ENCODE measurements at regions not wholly inside any gene's neighbourhood (a gene's known extent, or its start where the extent isn't known, plus 50 kb on each side); places are given as distances from the start of the nearest gene placed in this dataset.

GRCh38 chr11:8767466-8768142, 85.0 kb downstream of the RPL27A start:
- TF ChIP-seq TCF7 (IDR thresholded peaks at IDR 0.05; ENCODE audit: borderline replicate concordance) = no peak
- no peak for TF ChIP-seq EP300 (IDR thresholded peaks at IDR 0.05; ENCODE audit: low read length)
- no peak for TF ChIP-seq SMAD2 (IDR thresholded peaks at IDR 0.05; ENCODE audit: low read depth, low read length)
- no peak for TF ChIP-seq SNAPC5 (CRISPR knock-in tag; IDR thresholded peaks at IDR 0.05)

All from K562 (cell line).